Vagina (tissue), 2 donors: ENCODE measurements at regions not wholly inside any gene's neighbourhood (a gene's known extent, or its start where the extent isn't known, plus 50 kb on each side); places are given as distances from the start of the nearest gene placed in this dataset.

Experiments used
- CTCF ChIP-seq, 3 experiments: fragments of 450-650 bp in 2 of 3; fragments of 200-600 bp in 1 of 3; sonication (generic) in 1 of 3; IDR thresholded peaks; one replicate each; pipeline ENCODE4 v1.5.1; 2017 to 2019; ENCODE audit warnings: antibody characterized with exemption in 3 of 3, mild to moderate bottlenecking in 2 of 3, moderate library complexity in 2 of 3
- POLR2A ChIP-seq, 2 donors: fragments of 450-650 bp; IDR thresholded peaks; one replicate each; pipeline ENCODE4 v1.6.1; 2017; ENCODE audit warnings: antibody characterized with exemption in 2 of 2, mild to moderate bottlenecking in 2 of 2, moderate library complexity in 2 of 2
- POLR2AphosphoS5 ChIP-seq, 2 donors: sonication (generic); formaldehyde crosslinking; IDR thresholded peaks; one replicate each; pipeline ENCODE4 v1.9.0; 2017; ENCODE audit warnings: antibody characterized with exemption in 2 of 2, mild to moderate bottlenecking in 2 of 2, low read depth in 1 of 2; ENCODE audit not compliant: insufficient read depth in 1 of 2

- TF ChIP-seq CTCF (IDR thresholded peaks at IDR 0.05) (no peak), POLR2A (IDR thresholded peaks at IDR 0.05) (no peak), POLR2AphosphoS5 (IDR thresholded peaks at IDR 0.05; ENCODE audit: insufficient read depth in 1 of 2, low read depth in 1 of 2) (no peak)
These were observed 51.8 kb downstream of the ASCL4 start for GRCh38 chr12:107826276-107826675.
